Lower leg skin (tissue), 4 donors: ENCODE measurements at regions not wholly inside any gene's neighbourhood (a gene's known extent, or its start where the extent isn't known, plus 50 kb on each side); places are given as distances from the start of the nearest gene placed in this dataset.

Experiments used
- DNase-seq, 2 donors: peaks; one replicate each; pipeline ENCODE4 v3.0.0-alpha.2; 2019; ENCODE audit warnings: low spot score in 2 of 2
- H3K4me3 ChIP-seq: fragments of 200-600 bp; sonication (generic); 2 replicates; pipeline ENCODE4 v1.5.1; 2017; ENCODE audit warnings: mild to moderate bottlenecking, low read depth; ENCODE audit not compliant: poor library complexity, severe bottlenecking
- CTCF ChIP-seq, 3 donors: fragments of 450-650 bp; IDR thresholded peaks; one replicate each; pipeline ENCODE4 v1.5.1; 2016; ENCODE audit warnings: antibody characterized with exemption in 3 of 3, mild to moderate bottlenecking in 3 of 3, moderate library complexity in 2 of 3
- POLR2A ChIP-seq, 2 donors: fragments of 450-650 bp; IDR thresholded peaks; one replicate each; pipeline ENCODE4 v1.6.1; 2016 to 2017; ENCODE audit warnings: antibody characterized with exemption in 2 of 2, mild to moderate bottlenecking in 1 of 2, moderate library complexity in 1 of 2
- WGBS, 2 donors: methylation state at CpG; one replicate each; pipeline ENCODE4 v1.1.5; 2018; 5-methylcytosine and 5-hydroxymethylcytosine counted together
- intact Hi-C: fragments of 100-400 bp; cut with DNase I; formaldehyde crosslinking; loops from one replicate; pipeline ENCODE4 v1.15.0; 2023; ENCODE audit warnings: low total_unique reads

GRCh38 chr3:25150199-25150598, 277.9 kb upstream of the RARB start:
- no peak overlapping the region for H3K4me3 ChIP-seq
- TF ChIP-seq CTCF (IDR thresholded peaks at IDR 0.05) (no peak), POLR2A (IDR thresholded peaks at IDR 0.05) (no peak)
- intact Hi-C loops = no loop called here
- WGBS, 2 donors = 90 to 100% methylated on average over 1 of the region's 1 CpG
- no peak for DNase-seq

DNA sequence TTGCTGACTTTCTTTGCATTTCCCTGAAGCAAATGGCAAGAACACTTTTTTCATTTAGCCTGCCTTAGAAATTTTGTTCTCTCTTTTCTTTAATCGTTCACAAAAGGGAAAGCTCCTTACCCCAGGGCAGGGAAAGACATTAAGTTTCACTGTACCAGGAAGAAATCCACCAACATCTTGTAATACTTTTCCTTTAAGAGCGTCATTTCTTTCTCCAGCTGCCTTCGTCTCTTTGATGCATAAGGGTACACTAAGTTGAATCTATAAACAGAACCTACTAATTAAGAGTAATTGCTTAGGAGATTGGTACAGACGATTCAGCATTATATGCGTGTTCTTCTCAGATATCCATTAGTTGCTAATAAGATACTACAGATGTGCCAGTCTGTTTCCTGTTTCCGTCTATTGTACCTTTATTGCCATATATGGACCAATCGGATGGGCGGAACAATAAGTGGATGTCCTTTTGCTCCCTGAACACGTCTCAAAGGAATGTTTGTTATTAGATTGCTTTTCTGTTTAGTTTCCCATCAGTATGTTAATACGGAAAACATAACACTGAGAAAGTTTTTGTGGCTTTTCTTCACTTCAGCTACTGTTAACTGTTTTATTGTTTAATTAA, 276.7 kb upstream of the RARB start:
- H3K4me3 ChIP-seq = no peak overlapping the region
- WGBS, 2 donors = 27 to 29% methylated on average over 10 of the region's 10 CpGs
- no peak for DNase-seq
- TF ChIP-seq CTCF (IDR thresholded peaks at IDR 0.05) = no peak
- TF ChIP-seq POLR2A (IDR thresholded peaks at IDR 0.05) = no peak
- intact Hi-C loops = no loop called here

GRCh38 chr3:25151903-25152295, 276.2 kb upstream of the RARB start:
- TF ChIP-seq CTCF (IDR thresholded peaks at IDR 0.05) = no peak
- no peak for DNase-seq
- WGBS, 2 donors = 15 to 24% methylated on average over 3 of the region's 3 CpGs
- intact Hi-C loops = no loop called here
- H3K4me3 ChIP-seq = no peak overlapping the region

- DNase-seq = no peak
- 88 to 90% methylated on average over 9 of the region's 9 CpGs for WGBS, 2 donors
- intact Hi-C loops = no loop called here
- H3K4me3 ChIP-seq = no peak overlapping the region
- TF ChIP-seq CTCF (IDR thresholded peaks at IDR 0.05) (no peak), POLR2A (IDR thresholded peaks at IDR 0.05) (no peak)
Measured at GRCh38 chr3:25153136-25153535, 274.9 kb upstream of the RARB start.

GRCh38 chr3:25153561-25153960, 274.5 kb upstream of the RARB start:
- TF ChIP-seq POLR2A (IDR thresholded peaks at IDR 0.05) (no peak), CTCF (IDR thresholded peaks at IDR 0.05) (no peak)
- DNase-seq = no peak
- H3K4me3 ChIP-seq = no peak overlapping the region
- intact Hi-C loops = no loop called here
- WGBS, 2 donors = 90 to 92% methylated on average over 1 of the region's 1 CpG
